Suprapubic skin (tissue), 4 donors: ENCODE measurements at regions not wholly inside any gene's neighbourhood (a gene's known extent, or its start where the extent isn't known, plus 50 kb on each side); places are given as distances from the start of the nearest gene placed in this dataset.

Experiments
- DNase-seq, 2 donors: peaks; one replicate each; pipeline ENCODE4 v3.0.0-alpha.2; 2019; ENCODE audit warnings: low spot score in 2 of 2
- H3K27ac ChIP-seq: fragments of 200-600 bp; sonication (generic); one replicate; pipeline ENCODE4 v1.5.1; 2019
- H3K27me3 ChIP-seq: fragments of 200-600 bp; sonication (generic); one replicate; pipeline ENCODE4 v1.5.1; 2019
- H3K36me3 ChIP-seq: fragments of 200-600 bp; sonication (generic); one replicate; pipeline ENCODE4 v1.5.1; 2019
- H3K4me1 ChIP-seq: fragments of 200-600 bp; sonication (generic); one replicate; pipeline ENCODE4 v1.5.1; 2019
- H3K4me3 ChIP-seq: fragments of 200-600 bp; sonication (generic); one replicate; pipeline ENCODE4 v1.5.1; 2019; ENCODE audit warnings: mild to moderate bottlenecking
- H3K9me3 ChIP-seq: fragments of 200-600 bp; sonication (generic); one replicate; pipeline ENCODE4 v1.5.1; 2019
- EP300 ChIP-seq: sonication (generic); formaldehyde crosslinking; IDR thresholded peaks from one replicate; pipeline ENCODE4 v1.6.1; 2017; ENCODE audit warnings: antibody characterized with exemption
- POLR2A ChIP-seq, 2 donors: fragments of 450-650 bp; IDR thresholded peaks; one replicate each; pipeline ENCODE4 v1.6.1; 2017; ENCODE audit warnings: antibody characterized with exemption in 2 of 2, mild to moderate bottlenecking in 2 of 2, moderate library complexity in 2 of 2
- POLR2AphosphoS5 ChIP-seq, 3 donors: sonication (generic); formaldehyde crosslinking; IDR thresholded peaks; one replicate each; pipeline ENCODE4 v1.6.1; 2017; ENCODE audit warnings: antibody characterized with exemption in 3 of 3
- WGBS: methylation state at CpG from one replicate; pipeline ENCODE4 v1.1.5; 2018; 5-methylcytosine and 5-hydroxymethylcytosine counted together
- TF ChIP-seq, protein P1 (sequence below), 2 donors: fragments of 200-600 bp in 1 of 2; fragments of 450-650 bp in 1 of 2; sonication (generic) in 1 of 2; IDR thresholded peaks; one replicate each; pipeline ENCODE4 v1.5.1; 2016 to 2019; ENCODE audit warnings: antibody characterized with exemption in 2 of 2, mild to moderate bottlenecking in 1 of 2, moderate library complexity in 1 of 2

DNA sequence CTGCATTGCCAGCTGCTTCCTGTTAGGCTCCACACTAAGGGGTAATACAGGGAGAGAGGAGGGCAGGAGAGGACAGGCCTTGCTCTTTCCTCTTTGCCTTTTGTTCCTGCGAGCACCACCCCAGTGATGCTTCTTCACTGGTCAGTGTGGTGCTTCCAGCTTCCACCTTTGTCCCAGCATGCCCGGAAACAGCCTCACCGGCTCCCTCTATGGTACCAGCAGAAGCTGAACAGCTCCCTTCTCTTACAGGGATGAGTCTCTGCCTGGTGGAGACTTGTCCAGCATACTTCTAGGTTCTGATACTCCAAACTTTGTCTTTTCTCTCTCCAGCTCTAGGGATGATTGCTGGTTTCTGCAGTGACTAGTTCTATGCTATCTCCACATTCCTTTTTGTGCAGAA lies 413.3 kb downstream of the TSN start:
- H3K27me3 ChIP-seq, result no peaks in the 10 kb centered on the region
- no peak for DNase-seq
- H3K36me3 ChIP-seq, result no peaks in the 10 kb centered on the region
- H3K27ac ChIP-seq, result no peak overlapping the region
- TF ChIP-seq, protein P1, sequence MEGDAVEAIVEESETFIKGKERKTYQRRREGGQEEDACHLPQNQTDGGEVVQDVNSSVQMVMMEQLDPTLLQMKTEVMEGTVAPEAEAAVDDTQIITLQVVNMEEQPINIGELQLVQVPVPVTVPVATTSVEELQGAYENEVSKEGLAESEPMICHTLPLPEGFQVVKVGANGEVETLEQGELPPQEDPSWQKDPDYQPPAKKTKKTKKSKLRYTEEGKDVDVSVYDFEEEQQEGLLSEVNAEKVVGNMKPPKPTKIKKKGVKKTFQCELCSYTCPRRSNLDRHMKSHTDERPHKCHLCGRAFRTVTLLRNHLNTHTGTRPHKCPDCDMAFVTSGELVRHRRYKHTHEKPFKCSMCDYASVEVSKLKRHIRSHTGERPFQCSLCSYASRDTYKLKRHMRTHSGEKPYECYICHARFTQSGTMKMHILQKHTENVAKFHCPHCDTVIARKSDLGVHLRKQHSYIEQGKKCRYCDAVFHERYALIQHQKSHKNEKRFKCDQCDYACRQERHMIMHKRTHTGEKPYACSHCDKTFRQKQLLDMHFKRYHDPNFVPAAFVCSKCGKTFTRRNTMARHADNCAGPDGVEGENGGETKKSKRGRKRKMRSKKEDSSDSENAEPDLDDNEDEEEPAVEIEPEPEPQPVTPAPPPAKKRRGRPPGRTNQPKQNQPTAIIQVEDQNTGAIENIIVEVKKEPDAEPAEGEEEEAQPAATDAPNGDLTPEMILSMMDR (IDR thresholded peaks at IDR 0.05), result no peak
- TF ChIP-seq POLR2A (IDR thresholded peaks at IDR 0.05), result no peak
- no peak for TF ChIP-seq POLR2AphosphoS5 (IDR thresholded peaks at IDR 0.05)
- TF ChIP-seq EP300, result no peak
- no peak overlapping the region for H3K4me3 ChIP-seq
- H3K4me1 ChIP-seq, result no peaks in the 10 kb centered on the region
- 66% methylated on average over 3 of the region's 3 CpGs for WGBS
- H3K9me3 ChIP-seq, result no peaks in the 10 kb centered on the region

DNA sequence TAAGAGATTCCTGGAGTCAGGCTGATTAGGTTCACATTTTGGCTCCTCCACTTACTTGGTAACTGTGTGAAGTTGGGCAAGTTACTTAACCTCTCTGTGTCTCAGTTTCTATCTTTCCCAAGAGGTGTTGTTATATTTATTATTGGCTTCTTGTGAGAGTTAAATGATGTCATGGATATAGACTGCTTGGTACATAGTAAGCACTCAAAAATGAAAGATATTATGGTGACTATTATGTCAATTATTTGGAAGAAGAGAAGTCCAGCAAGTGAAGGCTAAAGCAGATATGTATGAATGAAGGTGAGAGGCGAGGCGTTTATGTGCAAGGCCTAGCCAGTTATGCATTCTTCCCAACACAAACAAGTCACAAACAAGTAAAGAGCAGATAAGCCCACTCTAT lies 417.4 kb downstream of the TSN start:
- no peaks in the 10 kb centered on the region for H3K4me1 ChIP-seq
- H3K36me3 ChIP-seq, result no peaks in the 10 kb centered on the region
- TF ChIP-seq, protein P1 (IDR thresholded peaks at IDR 0.05), result no peak
- TF ChIP-seq POLR2A (IDR thresholded peaks at IDR 0.05), result no peak
- TF ChIP-seq POLR2AphosphoS5 (IDR thresholded peaks at IDR 0.05), result no peak
- no peak for TF ChIP-seq EP300
- 86% methylated on average over 2 of the region's 2 CpGs for WGBS
- no peak overlapping the region for H3K27ac ChIP-seq
- H3K9me3 ChIP-seq, result no peaks in the 10 kb centered on the region
- no peak for DNase-seq
- no peaks in the 10 kb centered on the region for H3K27me3 ChIP-seq
- no peak overlapping the region for H3K4me3 ChIP-seq

GRCh38 chr2:122174061-122174460 lies 418.6 kb downstream of the TSN start:
- Histone ChIP-seq H3K27me3 (no peaks in the 10 kb centered on the region), H3K4me3 (no peak overlapping the region), H3K9me3 (no peaks in the 10 kb centered on the region), H3K36me3 (no peaks in the 10 kb centered on the region), H3K27ac (no peak overlapping the region), H3K4me1 (no peaks in the 10 kb centered on the region)
- DNase-seq, result no peak
- no peak for TF ChIP-seq POLR2A (IDR thresholded peaks at IDR 0.05)
- no peak for TF ChIP-seq EP300
- TF ChIP-seq, protein P1 (IDR thresholded peaks at IDR 0.05), result no peak
- no peak for TF ChIP-seq POLR2AphosphoS5 (IDR thresholded peaks at IDR 0.05)
- WGBS, result 79% methylated on average over 6 of the region's 6 CpGs

DNA sequence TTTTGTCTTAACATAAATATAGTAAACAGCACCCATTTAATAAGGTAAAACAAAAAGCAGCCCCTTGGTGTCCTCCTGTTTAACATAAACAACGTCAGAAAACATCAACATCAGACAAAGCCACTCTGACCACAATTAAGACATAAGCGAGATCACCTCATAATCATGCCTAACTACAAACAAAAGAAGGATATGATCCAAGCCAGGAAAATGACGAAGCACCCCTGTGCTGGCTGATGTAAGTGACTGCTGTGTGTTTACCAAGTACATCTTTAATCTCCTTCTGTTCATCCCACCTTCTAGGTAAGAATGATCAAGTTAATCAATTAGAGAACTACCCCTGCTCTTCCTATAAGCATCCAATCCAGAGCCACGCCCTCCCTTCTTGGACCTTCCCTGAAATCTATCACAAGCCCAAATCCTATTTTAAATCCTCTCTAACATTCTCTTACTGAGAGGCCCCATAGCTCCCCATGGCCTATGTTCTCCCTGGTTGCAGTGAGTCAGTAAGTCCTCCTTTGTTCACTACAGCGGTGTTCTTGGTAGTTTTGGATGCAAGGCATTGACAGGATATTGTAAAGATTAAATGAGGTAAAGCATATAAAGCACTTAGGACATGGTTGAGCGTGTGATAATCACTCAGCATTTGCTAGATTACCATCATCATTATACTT lies 424.2 kb downstream of the TSN start:
- no peaks in the 10 kb centered on the region for H3K4me1 ChIP-seq
- no peak for DNase-seq
- H3K4me3 ChIP-seq, result no peak overlapping the region
- no peaks in the 10 kb centered on the region for H3K9me3 ChIP-seq
- H3K36me3 ChIP-seq, result no peaks in the 10 kb centered on the region
- 73% methylated on average over 6 of the region's 6 CpGs for WGBS
- TF ChIP-seq EP300 (no peak), POLR2AphosphoS5 (IDR thresholded peaks at IDR 0.05) (no peak), POLR2A (IDR thresholded peaks at IDR 0.05) (no peak)
- TF ChIP-seq, protein P1 (IDR thresholded peaks at IDR 0.05), result no peak
- H3K27me3 ChIP-seq, result no peaks in the 10 kb centered on the region
- no peak overlapping the region for H3K27ac ChIP-seq

GRCh38 chr2:122180972-122181371 lies 425.5 kb downstream of the TSN start:
- no peak overlapping the region for H3K4me3 ChIP-seq
- H3K27me3 ChIP-seq, result no peaks in the 10 kb centered on the region
- H3K27ac ChIP-seq, result no peak overlapping the region
- TF ChIP-seq EP300, result no peak
- TF ChIP-seq POLR2A (IDR thresholded peaks at IDR 0.05), result no peak
- TF ChIP-seq, protein P1 (IDR thresholded peaks at IDR 0.05), result no peak
- TF ChIP-seq POLR2AphosphoS5 (IDR thresholded peaks at IDR 0.05), result no peak
- no peaks in the 10 kb centered on the region for H3K4me1 ChIP-seq
- 90% methylated on average over 1 of the region's 1 CpG for WGBS
- H3K9me3 ChIP-seq, result no peaks in the 10 kb centered on the region
- DNase-seq, result no peak
- no peaks in the 10 kb centered on the region for H3K36me3 ChIP-seq
